ENCODE measurements at regions not wholly inside any gene's neighbourhood (a gene's known extent, or its start where the extent isn't known, plus 50 kb on each side); places are given as distances from the start of the nearest gene placed in this dataset.

DNA sequence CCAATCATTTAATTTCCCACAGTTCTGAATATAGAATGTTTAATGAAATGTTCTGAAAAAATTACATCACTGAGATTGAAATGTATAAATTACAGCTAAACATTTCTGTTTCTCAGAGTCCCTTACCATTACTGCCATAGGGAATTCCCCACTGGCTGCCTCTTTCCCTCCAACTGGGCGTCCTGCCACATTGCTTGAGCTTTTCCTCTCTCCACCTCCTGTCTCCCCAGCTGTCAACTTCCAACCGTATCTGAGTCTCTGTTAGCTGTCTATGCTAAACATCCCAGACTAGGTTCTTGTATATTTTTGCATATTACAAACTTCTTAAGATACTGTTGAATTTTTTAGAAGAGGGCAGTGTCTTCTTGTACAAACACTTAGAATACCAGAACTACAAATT is 407.3 kb upstream of the SLIT2 start:
- no peak overlapping the region for H3K23ac ChIP-seq (ENCODE audit: low read length in 2 of 2)
- H2BK5ac ChIP-seq (ENCODE audit: low read depth, low read length, poor library complexity, severe bottlenecking) = no peak overlapping the region
- DNase-seq = no peak
- no peak overlapping the region for H2BK12ac ChIP-seq (ENCODE audit: low read length in 2 of 2)
- H4K91ac ChIP-seq (ENCODE audit: low read length) = no peak overlapping the region
- no peak overlapping the region for H2BK120ac ChIP-seq (ENCODE audit: low read depth, low read length)
- H3K9ac ChIP-seq (ENCODE audit: low read length) = no peak overlapping the region
- H3K27me3 ChIP-seq (ENCODE audit: control insufficient read depth in 1 of 2, insufficient read depth in 1 of 2, low read length in 2 of 2) = no peaks in the 10 kb centered on the region
- no peaks in the 10 kb centered on the region for H3K36me3 ChIP-seq (ENCODE audit: control insufficient read depth in 1 of 2, insufficient read depth in 2 of 2, low read depth in 1 of 2, low read length in 2 of 2)
- H3K27ac ChIP-seq (ENCODE audit: low read length, poor library complexity, severe bottlenecking) = no peak overlapping the region
- no peak overlapping the region for H3K4ac ChIP-seq (ENCODE audit: low read depth in 1 of 2, low read length in 2 of 2)
- no peak overlapping the region for H3K18ac ChIP-seq (ENCODE audit: low read depth in 1 of 2, low read length in 2 of 2)
- H3K4me2 ChIP-seq (ENCODE audit: low read length, poor library complexity, severe bottlenecking) = no peak overlapping the region
- H2AK5ac ChIP-seq (ENCODE audit: low read length, severe bottlenecking) = no peak overlapping the region
- no peaks in the 10 kb centered on the region for H3K9me3 ChIP-seq (ENCODE audit: control insufficient read depth, low read length)
- H3K79me1 ChIP-seq (replicated peaks; ENCODE audit: low read length, poor library complexity, severe bottlenecking) = no peaks in the 10 kb centered on the region
- H3K4me1 ChIP-seq (ENCODE audit: control insufficient read depth, insufficient read depth, low read depth, low read length) = no peaks in the 10 kb centered on the region
- no peak overlapping the region for H2AFZ ChIP-seq (ENCODE audit: low read depth, low read length)
- WGBS = 89% methylated on average over 1 of the region's 2 CpGs
- no peak overlapping the region for H4K8ac ChIP-seq (ENCODE audit: low read length)
- no peak overlapping the region for H3K4me3 ChIP-seq (ENCODE audit: insufficient read depth in 1 of 2, low read depth in 1 of 2, low read length in 2 of 2)
- H3K14ac ChIP-seq (ENCODE audit: low read length in 2 of 2) = no peak overlapping the region
- no peak overlapping the region for H2BK15ac ChIP-seq (ENCODE audit: low read depth, poor library complexity, severe bottlenecking)

DNA sequence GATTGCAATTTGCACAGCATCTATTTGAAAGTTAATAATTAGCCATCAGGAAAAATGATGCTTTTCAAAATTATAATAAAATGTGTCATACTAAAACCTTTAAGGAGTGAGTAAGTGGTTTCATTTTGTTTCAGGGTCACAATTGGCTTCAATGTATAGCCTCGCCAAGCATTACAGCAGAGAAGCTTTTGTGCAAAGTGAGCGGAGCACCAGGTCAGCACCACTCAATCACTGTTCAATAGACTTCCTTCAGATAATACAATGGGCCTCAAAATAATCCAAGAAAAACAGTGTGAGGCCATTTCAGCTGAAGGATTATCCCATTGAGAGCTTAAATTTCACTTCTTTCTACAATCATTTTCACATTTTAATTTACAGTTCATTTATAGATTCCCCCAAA is 409.2 kb upstream of the SLIT2 start:
- no peaks in the 10 kb centered on the region for H3K27me3 ChIP-seq (ENCODE audit: control insufficient read depth in 1 of 2, insufficient read depth in 1 of 2, low read length in 2 of 2)
- H3K36me3 ChIP-seq (ENCODE audit: control insufficient read depth in 1 of 2, insufficient read depth in 2 of 2, low read depth in 1 of 2, low read length in 2 of 2) = no peaks in the 10 kb centered on the region
- H3K9ac ChIP-seq (ENCODE audit: low read length) = no peak overlapping the region
- no peak overlapping the region for H2BK120ac ChIP-seq (ENCODE audit: low read depth, low read length)
- H2BK12ac ChIP-seq (ENCODE audit: low read length in 2 of 2) = no peak overlapping the region
- no peak overlapping the region for H3K4me3 ChIP-seq (ENCODE audit: insufficient read depth in 1 of 2, low read depth in 1 of 2, low read length in 2 of 2)
- no peak overlapping the region for H3K14ac ChIP-seq (ENCODE audit: low read length in 2 of 2)
- no peak overlapping the region for H3K4me2 ChIP-seq (ENCODE audit: low read length, poor library complexity, severe bottlenecking)
- H3K18ac ChIP-seq (ENCODE audit: low read depth in 1 of 2, low read length in 2 of 2) = no peak overlapping the region
- H2AK5ac ChIP-seq (ENCODE audit: low read length, severe bottlenecking) = no peak overlapping the region
- no peak overlapping the region for H4K8ac ChIP-seq (ENCODE audit: low read length)
- no peak overlapping the region for H2BK5ac ChIP-seq (ENCODE audit: low read depth, low read length, poor library complexity, severe bottlenecking)
- H3K23ac ChIP-seq (ENCODE audit: low read length in 2 of 2) = no peak overlapping the region
- no peak overlapping the region for H2BK15ac ChIP-seq (ENCODE audit: low read depth, poor library complexity, severe bottlenecking)
- no peak overlapping the region for H4K91ac ChIP-seq (ENCODE audit: low read length)
- no peaks in the 10 kb centered on the region for H3K9me3 ChIP-seq (ENCODE audit: control insufficient read depth, low read length)
- no peak for DNase-seq
- no peak overlapping the region for H2AFZ ChIP-seq (ENCODE audit: low read depth, low read length)
- H3K4ac ChIP-seq (ENCODE audit: low read depth in 1 of 2, low read length in 2 of 2) = no peak overlapping the region
- no peaks in the 10 kb centered on the region for H3K4me1 ChIP-seq (ENCODE audit: control insufficient read depth, insufficient read depth, low read depth, low read length)
- no peaks in the 10 kb centered on the region for H3K79me1 ChIP-seq (replicated peaks; ENCODE audit: low read length, poor library complexity, severe bottlenecking)
- WGBS = 98% methylated on average over 2 of the region's 2 CpGs
- H3K27ac ChIP-seq (ENCODE audit: low read length, poor library complexity, severe bottlenecking) = no peak overlapping the region

DNA sequence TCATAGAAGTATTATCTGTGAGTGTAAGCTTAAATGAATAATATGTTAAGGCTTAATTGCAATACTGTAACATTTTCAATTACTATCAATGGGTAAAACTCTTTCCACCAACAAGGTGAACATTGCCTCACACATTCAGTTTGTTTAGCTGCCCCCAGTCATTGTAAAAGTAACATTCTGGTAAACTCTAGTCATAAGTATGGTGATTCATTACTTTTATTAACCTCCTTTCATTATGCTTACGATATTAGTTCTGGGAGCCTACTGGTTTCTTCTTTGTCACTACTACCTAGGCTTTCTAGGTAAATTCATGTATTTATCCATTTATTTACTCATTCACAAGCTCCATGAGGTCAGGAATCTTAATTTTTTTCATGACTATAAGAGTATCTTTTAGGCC is 412.8 kb upstream of the SLIT2 start:
- no peak overlapping the region for H3K23ac ChIP-seq (ENCODE audit: low read length in 2 of 2)
- H3K27me3 ChIP-seq (ENCODE audit: control insufficient read depth in 1 of 2, insufficient read depth in 1 of 2, low read length in 2 of 2) = no peaks in the 10 kb centered on the region
- H3K14ac ChIP-seq (ENCODE audit: low read length in 2 of 2) = no peak overlapping the region
- H2BK12ac ChIP-seq (ENCODE audit: low read length in 2 of 2) = no peak overlapping the region
- H3K4me3 ChIP-seq (ENCODE audit: insufficient read depth in 1 of 2, low read depth in 1 of 2, low read length in 2 of 2) = no peak overlapping the region
- no peaks in the 10 kb centered on the region for H3K36me3 ChIP-seq (ENCODE audit: control insufficient read depth in 1 of 2, insufficient read depth in 2 of 2, low read depth in 1 of 2, low read length in 2 of 2)
- no peak overlapping the region for H2AK5ac ChIP-seq (ENCODE audit: low read length, severe bottlenecking)
- H3K18ac ChIP-seq (ENCODE audit: low read depth in 1 of 2, low read length in 2 of 2) = no peak overlapping the region
- H2BK15ac ChIP-seq (ENCODE audit: low read depth, poor library complexity, severe bottlenecking) = no peak overlapping the region
- H4K91ac ChIP-seq (ENCODE audit: low read length) = no peak overlapping the region
- no peak overlapping the region for H2BK5ac ChIP-seq (ENCODE audit: low read depth, low read length, poor library complexity, severe bottlenecking)
- H2AFZ ChIP-seq (ENCODE audit: low read depth, low read length) = no peak overlapping the region
- H3K4me2 ChIP-seq (ENCODE audit: low read length, poor library complexity, severe bottlenecking) = no peak overlapping the region
- no peaks in the 10 kb centered on the region for H3K79me1 ChIP-seq (replicated peaks; ENCODE audit: low read length, poor library complexity, severe bottlenecking)
- no peak for DNase-seq
- no peak overlapping the region for H2BK120ac ChIP-seq (ENCODE audit: low read depth, low read length)
- no peaks in the 10 kb centered on the region for H3K4me1 ChIP-seq (ENCODE audit: control insufficient read depth, insufficient read depth, low read depth, low read length)
- H3K4ac ChIP-seq (ENCODE audit: low read depth in 1 of 2, low read length in 2 of 2) = no peak overlapping the region
- H4K8ac ChIP-seq (ENCODE audit: low read length) = no peak overlapping the region
- H3K9me3 ChIP-seq (ENCODE audit: control insufficient read depth, low read length) = no peaks in the 10 kb centered on the region
- H3K9ac ChIP-seq (ENCODE audit: low read length) = no peak overlapping the region
- H3K27ac ChIP-seq (ENCODE audit: low read length, poor library complexity, severe bottlenecking) = no peak overlapping the region
- no CpG with 5 or more reads among the region's 1 CpG for WGBS

DNA sequence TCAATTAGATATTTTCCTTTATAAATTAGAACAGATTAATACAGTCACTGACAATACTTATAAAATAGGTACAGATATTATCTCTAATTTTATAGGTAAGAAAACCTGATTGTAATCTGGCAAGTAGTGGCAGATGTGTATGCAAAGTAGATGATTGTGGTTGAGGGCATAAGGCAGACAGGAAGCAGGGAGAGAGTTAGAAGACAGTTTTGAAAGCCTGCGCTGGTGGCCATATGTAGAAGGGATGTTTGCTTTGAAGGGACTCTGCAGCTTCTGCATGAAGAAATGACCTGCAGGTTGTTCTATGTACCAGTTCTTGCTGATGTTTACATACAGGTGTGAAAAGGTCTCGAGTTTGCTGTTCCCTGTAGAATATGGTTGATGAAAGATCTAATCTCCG is 416.3 kb upstream of the SLIT2 start:
- Histone ChIP-seq H4K8ac (ENCODE audit: low read length) (no peak overlapping the region), H2BK15ac (ENCODE audit: low read depth, poor library complexity, severe bottlenecking) (no peak overlapping the region), H2BK5ac (ENCODE audit: low read depth, low read length, poor library complexity, severe bottlenecking) (no peak overlapping the region), H3K36me3 (ENCODE audit: control insufficient read depth in 1 of 2, insufficient read depth in 2 of 2, low read depth in 1 of 2, low read length in 2 of 2) (no peaks in the 10 kb centered on the region), H2AK5ac (ENCODE audit: low read length, severe bottlenecking) (no peak overlapping the region), H3K27me3 (ENCODE audit: control insufficient read depth in 1 of 2, insufficient read depth in 1 of 2, low read length in 2 of 2) (no peaks in the 10 kb centered on the region), H3K4me1 (ENCODE audit: control insufficient read depth, insufficient read depth, low read depth, low read length) (no peaks in the 10 kb centered on the region), H3K79me1 (replicated peaks; ENCODE audit: low read length, poor library complexity, severe bottlenecking) (no peaks in the 10 kb centered on the region), H3K4me2 (ENCODE audit: low read length, poor library complexity, severe bottlenecking) (no peak overlapping the region), H4K91ac (ENCODE audit: low read length) (no peak overlapping the region), H3K23ac (ENCODE audit: low read length in 2 of 2) (no peak overlapping the region), H3K4me3 (ENCODE audit: insufficient read depth in 1 of 2, low read depth in 1 of 2, low read length in 2 of 2) (no peak overlapping the region), H3K18ac (ENCODE audit: low read depth in 1 of 2, low read length in 2 of 2) (no peak overlapping the region), H2BK12ac (ENCODE audit: low read length in 2 of 2) (no peak overlapping the region), H3K14ac (ENCODE audit: low read length in 2 of 2) (no peak overlapping the region), H3K27ac (ENCODE audit: low read length, poor library complexity, severe bottlenecking) (no peak overlapping the region), H2BK120ac (ENCODE audit: low read depth, low read length) (no peak overlapping the region), H3K9me3 (ENCODE audit: control insufficient read depth, low read length) (no peaks in the 10 kb centered on the region), H3K4ac (ENCODE audit: low read depth in 1 of 2, low read length in 2 of 2) (no peak overlapping the region), H2AFZ (ENCODE audit: low read depth, low read length) (no peak overlapping the region), H3K9ac (ENCODE audit: low read length) (no peak overlapping the region)
- no peak for DNase-seq
- 86% methylated on average over 2 of the region's 3 CpGs for whole genome bisulfite sequencing

All from mesenchymal stem cell (in vitro differentiated cells and primary cell).